IPS-NIHi11 (cell line): ENCODE measurements at regions not wholly inside any gene's neighbourhood (a gene's known extent, or its start where the extent isn't known, plus 50 kb on each side); places are given as distances from the start of the nearest gene placed in this dataset.
A peak's percentile ranks its signal among the peaks of the same experiment; 100 is the strongest.
"Not testable (repeated sequence)": the region's sequence is repeated elsewhere in the genome, so short reads cannot be mapped to it uniquely, and the experiment has no call there.

Experiments used
- DNase-seq: peaks from one replicate; pipeline ENCODE4 v3.0.0; 2012; ENCODE audit warnings: mixed read lengths, low spot score

- DNase-seq = no peak
Measured at GRCh38 chr10:5576780-5577624, 52.2 kb downstream of the CALML3 start.

- DNase-seq = not testable (repeated sequence)
Measured at GRCh38 chr10:5580038-5580428, 55.3 kb downstream of the CALML3 start.

- DNase-seq = no peak
Measured at GRCh38 chr10:5581670-5582566, 57.2 kb downstream of the CALML3 start.

GRCh38 chr10:5582736-5583135, 58.0 kb downstream of the CALML3 start:
- DNase-seq = no peak

- peak; percentile 65 for DNase-seq
Measured at GRCh38 chr10:5583525-5584175, 58.9 kb downstream of the CALML3 start.

GRCh38 chr10:5584895-5585516, 60.2 kb downstream of the CALML3 start:
- DNase-seq = no peak

- DNase-seq = no peak
Measured at GRCh38 chr10:5585517-5586206, 60.9 kb downstream of the CALML3 start.

GRCh38 chr10:5587151-5588079, 62.7 kb downstream of the CALML3 start:
- DNase-seq = no peak

GRCh38 chr10:5588080-5588453, 63.3 kb downstream of the CALML3 start:
- DNase-seq = no peak

GRCh38 chr10:5588603-5589002, 63.8 kb downstream of the CALML3 start:
- DNase-seq = no peak
